Mesenchymal stem cell (in vitro differentiated cells and primary cell): ENCODE measurements at regions not wholly inside any gene's neighbourhood (a gene's known extent, or its start where the extent isn't known, plus 50 kb on each side); places are given as distances from the start of the nearest gene placed in this dataset.

ENCODE experiments used
- DNase-seq: peaks from one replicate; pipeline ENCODE4 v3.0.0-alpha.2; 2013
- H2AFZ ChIP-seq: one replicate; pipeline ENCODE4 v1.6.1; 2013; ENCODE audit warnings: low read depth, mild to moderate bottlenecking, control low read depth, inconsistent platforms, low read length, moderate library complexity
- H2AK5ac ChIP-seq: 2 replicates; pipeline ENCODE4 v1.6.1; 2013; ENCODE audit warnings: low read length, moderate library complexity, mild to moderate bottlenecking, inconsistent platforms; ENCODE audit not compliant: severe bottlenecking
- H2BK120ac ChIP-seq: one replicate; pipeline ENCODE4 v1.6.1; 2013; ENCODE audit warnings: low read depth, mild to moderate bottlenecking, inconsistent platforms, low read length, moderate library complexity
- H2BK12ac ChIP-seq, 2 experiments: one replicate each; pipeline ENCODE4 v1.6.1; 2013; ENCODE audit warnings: inconsistent platforms in 2 of 2, low read length in 2 of 2, mild to moderate bottlenecking in 2 of 2, moderate library complexity in 2 of 2, control low read depth in 1 of 2
- H2BK15ac ChIP-seq: one replicate; pipeline ENCODE4 v1.6.1; 2013; ENCODE audit warnings: mild to moderate bottlenecking, low read depth, inconsistent platforms; ENCODE audit not compliant: poor library complexity, severe bottlenecking
- H2BK5ac ChIP-seq: 2 replicates; pipeline ENCODE4 v1.6.1; 2013; ENCODE audit warnings: low read depth, mild to moderate bottlenecking, low read length, control low read depth, inconsistent platforms; ENCODE audit not compliant: poor library complexity, severe bottlenecking
- H3K14ac ChIP-seq, 2 experiments: one replicate each; pipeline ENCODE4 v1.6.1; 2013; ENCODE audit warnings: inconsistent platforms in 2 of 2, low read length in 2 of 2, control low read depth in 1 of 2, mild to moderate bottlenecking in 1 of 2, moderate library complexity in 1 of 2
- H3K18ac ChIP-seq, 2 experiments: one replicate each; pipeline ENCODE4 v1.6.1; 2013; ENCODE audit warnings: inconsistent platforms in 2 of 2, low read length in 2 of 2, control low read depth in 1 of 2, low read depth in 1 of 2, mild to moderate bottlenecking in 1 of 2
- H3K23ac ChIP-seq, 2 experiments: one replicate each; pipeline ENCODE4 v1.6.1; 2013; ENCODE audit warnings: inconsistent platforms in 2 of 2, low read length in 2 of 2, mild to moderate bottlenecking in 2 of 2, moderate library complexity in 2 of 2, control low read depth in 1 of 2
- H3K27ac ChIP-seq: 2 replicates; pipeline ENCODE4 v1.5.1; 2013; ENCODE audit warnings: mild to moderate bottlenecking, moderate library complexity, low read length, control low read depth, inconsistent platforms; ENCODE audit not compliant: poor library complexity, severe bottlenecking
- H3K27me3 ChIP-seq, 2 experiments: 2 replicates each; pipeline versions ENCODE4 v1.6.1 to v1.7.0; 2013; ENCODE audit warnings: low read length in 2 of 2, mild to moderate bottlenecking in 2 of 2, moderate library complexity in 2 of 2, control low read depth in 1 of 2, inconsistent platforms in 1 of 2; ENCODE audit not compliant: control insufficient read depth in 1 of 2, insufficient read depth in 1 of 2
- H3K36me3 ChIP-seq, 2 experiments: 2 replicates each; pipeline versions ENCODE4 v1.6.1 to v1.7.0; 2013; ENCODE audit warnings: low read length in 2 of 2, control low read depth in 1 of 2, inconsistent platforms in 1 of 2, low read depth in 1 of 2, mild to moderate bottlenecking in 1 of 2; ENCODE audit not compliant: insufficient read depth in 2 of 2, control insufficient read depth in 1 of 2
- H3K4ac ChIP-seq, 2 experiments: one replicate each; pipeline ENCODE4 v1.6.1; 2013; ENCODE audit warnings: inconsistent platforms in 2 of 2, low read length in 2 of 2, mild to moderate bottlenecking in 2 of 2, moderate library complexity in 2 of 2, control low read depth in 1 of 2, low read depth in 1 of 2
- H3K4me1 ChIP-seq: 2 replicates; pipeline ENCODE4 v1.6.1; 2013; ENCODE audit warnings: low read depth, low read length, control low read depth; ENCODE audit not compliant: control insufficient read depth, insufficient read depth
- H3K4me2 ChIP-seq: 2 replicates; pipeline ENCODE4 v1.6.1; 2013; ENCODE audit warnings: low read length, mild to moderate bottlenecking, inconsistent platforms; ENCODE audit not compliant: poor library complexity, severe bottlenecking
- H3K4me3 ChIP-seq, 2 experiments: 2 replicates each; pipeline versions ENCODE4 v1.5.1 to v1.7.0; 2013; ENCODE audit warnings: low read length in 2 of 2, mild to moderate bottlenecking in 2 of 2, control low read depth in 1 of 2, low read depth in 1 of 2; ENCODE audit not compliant: insufficient read depth in 1 of 2
- H3K79me1 ChIP-seq: replicated peaks from 2 replicates; pipeline ENCODE4 v1.6.1; 2013; ENCODE audit warnings: mild to moderate bottlenecking, control low read depth, low read length, inconsistent platforms; ENCODE audit not compliant: poor library complexity, severe bottlenecking
- H3K9ac ChIP-seq: 2 replicates; pipeline ENCODE4 v1.7.0; 2013; ENCODE audit warnings: mild to moderate bottlenecking, low read length, moderate library complexity
- H3K9me3 ChIP-seq: 2 replicates; pipeline ENCODE4 v1.7.0; 2013; ENCODE audit warnings: mild to moderate bottlenecking, low read length; ENCODE audit not compliant: control insufficient read depth
- H4K8ac ChIP-seq: one replicate; pipeline ENCODE4 v1.6.1; 2013; ENCODE audit warnings: inconsistent platforms, mild to moderate bottlenecking, low read length, moderate library complexity
- H4K91ac ChIP-seq: one replicate; pipeline ENCODE4 v1.6.1; 2013; ENCODE audit warnings: mild to moderate bottlenecking, low read length, inconsistent platforms
- WGBS: methylation state at CpG from one replicate; pipeline ENCODE4 v1.1.7; 2013; ENCODE audit warnings: mixed read lengths; 5-methylcytosine and 5-hydroxymethylcytosine counted together

DNA sequence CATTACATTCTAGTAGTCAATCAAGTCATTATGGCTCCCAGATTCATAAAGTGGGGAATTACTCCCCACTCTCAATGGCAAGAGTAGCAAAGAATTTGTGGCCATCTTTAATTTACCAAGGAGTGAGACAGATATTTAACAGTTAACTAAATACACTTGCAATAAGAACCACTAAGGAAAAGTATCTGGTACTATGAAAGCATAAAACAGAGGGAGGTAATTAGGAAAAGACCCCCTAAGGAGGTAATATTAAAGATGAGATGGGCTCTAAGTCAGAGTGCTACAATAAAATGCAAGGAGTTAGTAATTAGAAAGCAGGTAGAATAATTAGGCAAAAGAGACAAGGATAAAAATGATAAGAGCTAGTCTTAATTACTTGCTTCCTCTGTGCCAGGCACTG, 301.9 kb downstream of the CHL1 start:
- Histone ChIP-seq H2AK5ac (no peak overlapping the region), H2AFZ (no peak overlapping the region), H3K14ac (no peak overlapping the region), H3K9ac (no peak overlapping the region), H3K4me2 (no peak overlapping the region), H3K9me3 (no peaks in the 10 kb centered on the region), H3K4ac (no peak overlapping the region), H3K4me1 (no peaks in the 10 kb centered on the region), H3K18ac (no peak overlapping the region), H4K8ac (no peak overlapping the region), H3K79me1 (no peaks in the 10 kb centered on the region), H2BK120ac (no peak overlapping the region), H3K4me3 (no peak overlapping the region), H3K27me3 (no peaks in the 10 kb centered on the region), H2BK15ac (no peak overlapping the region), H2BK12ac (no peak overlapping the region), H3K23ac (no peak overlapping the region), H3K36me3 (no peaks in the 10 kb centered on the region), H3K27ac (no peak overlapping the region), H4K91ac (no peak overlapping the region), H2BK5ac (no peak overlapping the region)
- DNase-seq = no peak

DNA sequence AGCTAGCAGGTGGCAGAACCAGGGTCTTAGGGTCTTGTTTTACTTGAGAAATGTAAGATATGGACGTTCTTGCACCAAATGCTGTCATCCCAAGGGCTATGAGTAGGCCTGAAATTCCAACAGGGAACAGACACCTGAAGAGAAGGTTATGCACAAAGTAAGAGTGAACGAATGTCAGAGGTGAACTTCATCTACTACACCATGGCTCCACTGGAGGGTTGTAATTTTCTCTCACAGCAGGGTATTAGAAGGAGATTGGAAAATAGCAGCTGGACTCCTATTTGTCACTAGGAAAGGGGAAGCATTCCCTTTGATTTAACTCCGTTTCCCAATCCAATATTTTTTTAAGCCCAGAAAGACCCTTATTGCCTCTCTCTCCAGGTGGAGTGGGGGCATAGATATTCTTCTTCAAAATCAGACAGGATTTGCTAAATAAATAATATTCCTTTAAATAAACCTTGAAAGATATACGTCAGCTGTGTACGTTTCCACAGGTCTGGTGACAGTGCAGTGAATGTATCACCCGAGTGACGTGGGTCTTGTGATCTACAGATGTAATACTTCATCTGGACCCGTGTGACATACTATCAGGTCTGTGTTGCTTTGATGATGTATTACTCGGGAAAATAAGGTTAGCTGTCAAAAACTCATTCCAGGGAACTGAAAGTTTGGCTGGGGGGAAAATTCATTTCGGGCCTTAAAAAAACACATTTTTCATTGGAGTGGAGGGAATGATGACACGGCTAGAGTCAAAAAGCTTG, 302.6 kb downstream of the CHL1 start:
- Histone ChIP-seq H3K23ac (no peak overlapping the region), H4K8ac (no peak overlapping the region), H2BK120ac (no peak overlapping the region), H3K4me3 (no peak overlapping the region), H3K36me3 (no peaks in the 10 kb centered on the region), H3K9ac (no peak overlapping the region), H3K27ac (no peak overlapping the region), H3K18ac (no peak overlapping the region), H3K4me2 (no peak overlapping the region), H3K27me3 (no peaks in the 10 kb centered on the region), H2AK5ac (no peak overlapping the region), H2BK15ac (no peak overlapping the region), H2BK12ac (no peak overlapping the region), H3K14ac (no peak overlapping the region), H3K4ac (no peak overlapping the region), H3K9me3 (no peaks in the 10 kb centered on the region), H2BK5ac (no peak overlapping the region), H2AFZ (no peak overlapping the region), H3K79me1 (no peaks in the 10 kb centered on the region), H4K91ac (no peak overlapping the region), H3K4me1 (no peaks in the 10 kb centered on the region)
- DNase-seq = no peak
- 79% methylated on average over 10 of the region's 11 CpGs for WGBS

DNA sequence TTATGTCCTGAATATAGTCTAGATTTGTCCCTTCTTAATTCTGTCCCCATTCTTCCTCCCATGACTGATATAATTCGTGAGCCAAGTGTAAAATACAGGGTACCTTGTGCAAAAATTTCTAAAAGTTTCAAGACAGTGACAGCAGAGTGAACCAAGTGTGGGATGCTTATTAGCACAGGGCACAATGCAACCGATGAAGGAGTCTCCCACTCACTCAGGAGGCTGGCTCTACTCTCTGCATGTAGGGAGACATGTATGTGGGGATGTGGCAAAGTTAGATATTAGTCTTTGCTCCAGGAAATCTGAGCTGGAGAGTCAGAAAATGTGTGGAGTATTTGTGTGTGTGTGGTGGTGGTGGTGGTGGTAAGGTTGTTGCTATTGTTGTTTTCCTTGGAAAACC, 305.9 kb downstream of the CHL1 start:
- Histone ChIP-seq H2BK12ac (no peak overlapping the region), H2BK15ac (no peak overlapping the region), H3K4me1 (no peaks in the 10 kb centered on the region), H3K4me3 (no peak overlapping the region), H2AK5ac (no peak overlapping the region), H4K91ac (no peak overlapping the region), H3K9me3 (no peaks in the 10 kb centered on the region), H3K36me3 (no peaks in the 10 kb centered on the region), H3K18ac (no peak overlapping the region), H2AFZ (no peak overlapping the region), H3K79me1 (no peaks in the 10 kb centered on the region), H3K4ac (no peak overlapping the region), H3K23ac (no peak overlapping the region), H3K4me2 (no peak overlapping the region), H2BK120ac (no peak overlapping the region), H2BK5ac (no peak overlapping the region), H4K8ac (no peak overlapping the region), H3K27me3 (no peaks in the 10 kb centered on the region), H3K14ac (no peak overlapping the region), H3K27ac (no peak overlapping the region), H3K9ac (no peak overlapping the region)
- 49% methylated on average over 2 of the region's 2 CpGs for WGBS
- DNase-seq = no peak

DNA sequence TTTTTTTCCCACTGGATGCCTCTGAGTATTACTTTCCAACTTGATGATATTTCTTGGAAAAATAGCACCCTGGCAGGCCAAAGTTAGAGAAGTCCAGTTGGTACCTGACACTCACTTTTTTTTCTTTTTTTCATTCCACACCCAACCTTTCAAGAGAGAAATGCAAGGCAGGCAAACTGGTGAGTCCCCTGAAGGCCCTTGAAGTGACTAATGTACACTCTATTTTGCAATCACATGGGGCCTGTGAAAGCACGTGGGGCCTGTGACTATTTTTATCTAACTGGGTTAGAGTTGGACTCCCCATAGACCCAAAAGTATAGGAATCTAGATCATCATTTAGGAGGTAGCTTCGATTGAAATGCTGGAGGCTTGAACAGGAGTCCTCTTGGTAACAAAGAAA, 316.7 kb downstream of the CHL1 start:
- 40% methylated on average over 1 of the region's 2 CpGs for WGBS
- no peak overlapping the region for H3K14ac ChIP-seq
- H2BK120ac ChIP-seq = no peak overlapping the region
- no peaks in the 10 kb centered on the region for H3K36me3 ChIP-seq
- DNase-seq = no peak
- H3K18ac ChIP-seq = no peak overlapping the region
- H4K8ac ChIP-seq = no peak overlapping the region
- H2AFZ ChIP-seq = no peak overlapping the region
- H3K9ac ChIP-seq = no peak overlapping the region
- H3K79me1 ChIP-seq = no peaks in the 10 kb centered on the region
- no peaks in the 10 kb centered on the region for H3K4me1 ChIP-seq
- no peak overlapping the region for H3K27ac ChIP-seq
- no peak overlapping the region for H2BK12ac ChIP-seq
- H2BK5ac ChIP-seq = no peak overlapping the region
- no peak overlapping the region for H4K91ac ChIP-seq
- no peak overlapping the region for H2AK5ac ChIP-seq
- no peak overlapping the region for H3K23ac ChIP-seq
- H3K27me3 ChIP-seq = no peaks in the 10 kb centered on the region
- no peak overlapping the region for H3K4me3 ChIP-seq
- H3K9me3 ChIP-seq = no peaks in the 10 kb centered on the region
- no peak overlapping the region for H3K4me2 ChIP-seq
- no peak overlapping the region for H2BK15ac ChIP-seq
- no peak overlapping the region for H3K4ac ChIP-seq
